Middle frontal gyrus (tissue), 1 donor: ENCODE measurements at regions not wholly inside any gene's neighbourhood (a gene's known extent, or its start where the extent isn't known, plus 50 kb on each side); places are given as distances from the start of the nearest gene placed in this dataset.

ENCODE experiments used
- DNase-seq: peaks from one replicate; pipeline ENCODE4 v3.0.0-alpha.2; 2015; ENCODE audit warnings: low spot score; ENCODE audit errors: extremely low spot score

GRCh38 chr20:63116412-63117106 lies 99.4 kb downstream of the YTHDF1 start:
- DNase-seq = no peak

GRCh38 chr20:63115651-63116411 lies 100.1 kb downstream of the YTHDF1 start:
- no peak for DNase-seq

GRCh38 chr20:63114693-63115311 lies 101.1 kb downstream of the YTHDF1 start:
- DNase-seq = no peak

GRCh38 chr20:63114006-63114692 lies 101.8 kb downstream of the YTHDF1 start:
- no peak for DNase-seq

- DNase-seq = no peak
Measured at GRCh38 chr20:63112491-63113219, 103.3 kb downstream of the YTHDF1 start.

GRCh38 chr20:63108247-63108646 lies 101.5 kb upstream of the BHLHE23 start:
- no peak for DNase-seq

GRCh38 chr20:63107449-63108200 lies 100.9 kb upstream of the BHLHE23 start:
- DNase-seq = no peak

GRCh38 chr20:63106765-63107448 lies 100.1 kb upstream of the BHLHE23 start:
- DNase-seq = no peak

GRCh38 chr20:63106108-63106764 lies 99.5 kb upstream of the BHLHE23 start:
- DNase-seq = no peak

- DNase-seq = no peak
Measured at GRCh38 chr20:63105211-63106107, 98.7 kb upstream of the BHLHE23 start.

GRCh38 chr20:63104312-63105181 lies 97.8 kb upstream of the BHLHE23 start:
- DNase-seq = no peak

- DNase-seq = no peak
Measured at GRCh38 chr20:63103402-63104311, 96.9 kb upstream of the BHLHE23 start.

- peak; percentile 27 for DNase-seq
Measured at GRCh38 chr20:63102721-63103375, 96.1 kb upstream of the BHLHE23 start.

- peak; percentile 11 for DNase-seq
Measured at GRCh38 chr20:63101781-63102720, 95.3 kb upstream of the BHLHE23 start.
